Neuron (in vitro differentiated cells): ENCODE measurements at regions not wholly inside any gene's neighbourhood (a gene's known extent, or its start where the extent isn't known, plus 50 kb on each side); places are given as distances from the start of the nearest gene placed in this dataset.
A peak's percentile ranks its signal among the peaks of the same experiment; 100 is the strongest.

Source experiments
- H2AFZ ChIP-seq: one replicate; pipeline ENCODE4 v1.6.1; 2013; ENCODE audit warnings: low read depth, mild to moderate bottlenecking, inconsistent platforms, low read length, moderate library complexity
- H3K27me3 ChIP-seq: one replicate; pipeline ENCODE4 v1.6.1; 2013; ENCODE audit warnings: low read length; ENCODE audit not compliant: insufficient read depth
- H3K36me3 ChIP-seq: one replicate; pipeline ENCODE4 v1.6.1; 2013; ENCODE audit warnings: low read length; ENCODE audit not compliant: insufficient read depth
- H3K4me1 ChIP-seq: one replicate; pipeline ENCODE4 v1.6.1; 2013; ENCODE audit warnings: low read length; ENCODE audit not compliant: insufficient read depth
- H3K4me3 ChIP-seq: 2 replicates; pipeline ENCODE4 v1.5.1; 2013; ENCODE audit warnings: mild to moderate bottlenecking, low read length, moderate library complexity
- H3K9me3 ChIP-seq: one replicate; pipeline ENCODE4 v1.6.1; 2013; ENCODE audit warnings: low read length

- peaks cover 6% of the 10 kb centered on the region for H3K4me1 ChIP-seq
- no peak overlapping the region for H3K4me3 ChIP-seq
- no peak overlapping the region for H2AFZ ChIP-seq
- peaks cover 2% of the 10 kb centered on the region for H3K9me3 ChIP-seq
- H3K36me3 ChIP-seq, result no peaks in the 10 kb centered on the region
- no peaks in the 10 kb centered on the region for H3K27me3 ChIP-seq
These were observed 78.2 kb downstream of the GPR88 start for GRCh38 chr1:100616121-100616621.

- Histone ChIP-seq H2AFZ (peak overlapping the region; percentile 5), H3K27me3 (no peaks in the 10 kb centered on the region), H3K4me1 (peaks cover 16% of the 10 kb centered on the region), H3K36me3 (no peaks in the 10 kb centered on the region), H3K9me3 (no peaks in the 10 kb centered on the region), H3K4me3 (no peak overlapping the region)
These were observed 84.1 kb downstream of the GPR88 start for GRCh38 chr1:100622037-100622436.

GRCh38 chr1:100622506-100622905, 84.6 kb downstream of the GPR88 start:
- Histone ChIP-seq H3K4me3 (no peak overlapping the region), H3K36me3 (no peaks in the 10 kb centered on the region), H2AFZ (peak overlapping the region; percentile 5), H3K4me1 (peaks cover 16% of the 10 kb centered on the region), H3K27me3 (no peaks in the 10 kb centered on the region), H3K9me3 (no peaks in the 10 kb centered on the region)

GRCh38 chr1:100622966-100623762, 85.2 kb downstream of the GPR88 start:
- Histone ChIP-seq H3K4me1 (peaks cover 16% of the 10 kb centered on the region), H3K36me3 (no peaks in the 10 kb centered on the region), H2AFZ (no peak overlapping the region), H3K27me3 (no peaks in the 10 kb centered on the region), H3K9me3 (no peaks in the 10 kb centered on the region), H3K4me3 (no peak overlapping the region)

GRCh38 chr1:100624886-100625610, 87.1 kb downstream of the GPR88 start:
- Histone ChIP-seq H3K4me1 (peaks cover 16% of the 10 kb centered on the region), H3K4me3 (no peak overlapping the region), H3K36me3 (no peaks in the 10 kb centered on the region), H3K27me3 (no peaks in the 10 kb centered on the region), H2AFZ (no peak overlapping the region), H3K9me3 (no peaks in the 10 kb centered on the region)

- Histone ChIP-seq H3K4me1 (peaks cover 15% of the 10 kb centered on the region), H3K27me3 (no peaks in the 10 kb centered on the region), H3K4me3 (no peak overlapping the region), H3K9me3 (no peaks in the 10 kb centered on the region), H2AFZ (no peak overlapping the region), H3K36me3 (no peaks in the 10 kb centered on the region)
These were observed 88.5 kb downstream of the GPR88 start for GRCh38 chr1:100626397-100626796.

GRCh38 chr1:100627054-100627716, 89.2 kb downstream of the GPR88 start:
- no peak overlapping the region for H2AFZ ChIP-seq
- no peaks in the 10 kb centered on the region for H3K27me3 ChIP-seq
- H3K9me3 ChIP-seq, result no peaks in the 10 kb centered on the region
- H3K4me3 ChIP-seq, result no peak overlapping the region
- peaks cover 8% of the 10 kb centered on the region for H3K4me1 ChIP-seq
- no peaks in the 10 kb centered on the region for H3K36me3 ChIP-seq

GRCh38 chr1:100627936-100628335, 90.0 kb downstream of the GPR88 start:
- H3K9me3 ChIP-seq, result no peaks in the 10 kb centered on the region
- no peaks in the 10 kb centered on the region for H3K36me3 ChIP-seq
- H2AFZ ChIP-seq, result no peak overlapping the region
- H3K27me3 ChIP-seq, result no peaks in the 10 kb centered on the region
- peaks cover under 1% of the 10 kb centered on the region for H3K4me1 ChIP-seq
- H3K4me3 ChIP-seq, result no peak overlapping the region

GRCh38 chr1:100628631-100629081, 90.7 kb downstream of the GPR88 start:
- H3K27me3 ChIP-seq, result no peaks in the 10 kb centered on the region
- no peaks in the 10 kb centered on the region for H3K36me3 ChIP-seq
- H3K4me3 ChIP-seq, result no peak overlapping the region
- no peaks in the 10 kb centered on the region for H3K4me1 ChIP-seq
- H3K9me3 ChIP-seq, result no peaks in the 10 kb centered on the region
- H2AFZ ChIP-seq, result no peak overlapping the region

GRCh38 chr1:100629391-100629790, 90.2 kb upstream of the VCAM1 start:
- Histone ChIP-seq H3K36me3 (no peaks in the 10 kb centered on the region), H2AFZ (no peak overlapping the region), H3K4me3 (no peak overlapping the region), H3K27me3 (no peaks in the 10 kb centered on the region), H3K9me3 (no peaks in the 10 kb centered on the region), H3K4me1 (no peaks in the 10 kb centered on the region)

- Histone ChIP-seq H3K4me3 (no peak overlapping the region), H3K9me3 (no peaks in the 10 kb centered on the region), H3K4me1 (no peaks in the 10 kb centered on the region), H3K27me3 (no peaks in the 10 kb centered on the region), H3K36me3 (no peaks in the 10 kb centered on the region), H2AFZ (no peak overlapping the region)
These were observed 88.5 kb upstream of the VCAM1 start for GRCh38 chr1:100631015-100631551.

GRCh38 chr1:100642826-100643225, 76.7 kb upstream of the VCAM1 start:
- Histone ChIP-seq H3K4me1 (no peaks in the 10 kb centered on the region), H3K36me3 (no peaks in the 10 kb centered on the region), H3K27me3 (no peaks in the 10 kb centered on the region), H3K9me3 (no peaks in the 10 kb centered on the region), H2AFZ (no peak overlapping the region), H3K4me3 (no peak overlapping the region)
